CD4-positive, alpha-beta T cell (primary cell): ENCODE measurements at regions not wholly inside any gene's neighbourhood (a gene's known extent, or its start where the extent isn't known, plus 50 kb on each side); places are given as distances from the start of the nearest gene placed in this dataset.

Experiments
- ATAC-seq: fragments of 200-7000 bp; cut with Tn5 transposase; one replicate; pipeline ENCODE4 v1.10.0; 2022; ENCODE audit warnings: mild to moderate bottlenecking; ENCODE audit not compliant: poor library complexity
- CTCF ChIA-PET: fragments of 350-600 bp; sonication (Branson Sonifier 250); formaldehyde crosslinking; loops from one replicate; lab custom pipeline; 2021; ENCODE audit warnings: antibody characterized with exemption, inconsistent platforms; lab: Charles Lee
- POLR2A ChIA-PET: fragments of 350-600 bp; sonication (Branson Sonifier 250); formaldehyde crosslinking; loops from one replicate; lab custom pipeline; 2021; ENCODE audit warnings: antibody characterized with exemption, inconsistent platforms; lab: Charles Lee
- DNase-seq, 14 experiments: peaks; one replicate each; pipeline ENCODE4 v3.0.0-alpha.2; 2013 to 2020; ENCODE audit warnings: mixed read lengths in 2 of 14
- H3K27ac ChIP-seq, 2 donors: one replicate each; pipeline versions ENCODE4 v1.5.1 to v1.7.0; 2013; ENCODE audit warnings: low read length in 2 of 2, low read depth in 1 of 2, mild to moderate bottlenecking in 1 of 2
- H3K27me3 ChIP-seq, 2 experiments: 1 replicate in 1 of 2; 2 replicates in 1 of 2; pipeline versions ENCODE4 v1.6.1 to v1.7.0; 2013; ENCODE audit warnings: low read length in 2 of 2, control low read depth in 1 of 2, mild to moderate bottlenecking in 1 of 2, moderate library complexity in 1 of 2; ENCODE audit not compliant: insufficient read depth in 2 of 2, control insufficient read depth in 1 of 2
- H3K36me3 ChIP-seq: one replicate; pipeline ENCODE4 v1.6.1; 2013; ENCODE audit warnings: low read length, control low read depth; ENCODE audit not compliant: insufficient read depth
- H3K4me1 ChIP-seq: one replicate; pipeline ENCODE4 v1.6.1; 2013; ENCODE audit warnings: low read length, control low read depth; ENCODE audit not compliant: insufficient read depth
- H3K4me3 ChIP-seq: one replicate; pipeline ENCODE4 v1.5.1; 2013; ENCODE audit warnings: mild to moderate bottlenecking, low read length, moderate library complexity
- H3K9me3 ChIP-seq, 2 experiments: 1 replicate in 1 of 2; 2 replicates in 1 of 2; pipeline versions ENCODE4 v1.6.1 to v1.7.0; 2013; ENCODE audit warnings: low read length in 2 of 2, mild to moderate bottlenecking in 2 of 2, control low read depth in 1 of 2, moderate library complexity in 1 of 2; ENCODE audit not compliant: control insufficient read depth in 1 of 2, insufficient read depth in 1 of 2
- H3K27ac Mint-ChIP-seq: one replicate; pipeline ENCODE4 v1.8.0; 2020; ENCODE audit warnings: mixed read lengths
- H3K27me3 Mint-ChIP-seq: one replicate; pipeline ENCODE4 v1.8.0; 2021; ENCODE audit warnings: mixed read lengths
- H3K36me3 Mint-ChIP-seq: one replicate; pipeline ENCODE4 v1.8.0; 2021; ENCODE audit warnings: low read depth, mixed read lengths
- H3K4me1 Mint-ChIP-seq: one replicate; pipeline ENCODE4 v1.8.0; 2021; ENCODE audit warnings: low read depth, mixed read lengths
- H3K4me3 Mint-ChIP-seq: one replicate; pipeline ENCODE4 v1.8.0; 2020; ENCODE audit warnings: mild to moderate bottlenecking, mixed read lengths
- H3K9me3 Mint-ChIP-seq: one replicate; pipeline ENCODE4 v1.8.0; 2020; ENCODE audit warnings: mixed read lengths
- intact Hi-C, 2 experiments: fragments of 100-400 bp; cut with DNase I in 1 of 2; cut with micrococcal nuclease in 1 of 2; formaldehyde crosslinking; loops; one replicate each; pipeline versions ENCODE4 v1.15.1 to v1.9.0; 2023 to 2025; cut with DNase I, micrococcal nuclease
- TF ChIP-seq, protein P1 (sequence below): fragments of 200-600 bp; IDR thresholded peaks from one replicate; pipeline ENCODE4 v1.8.0; 2022; ENCODE audit warnings: antibody characterized with exemption, mild to moderate bottlenecking

DNA sequence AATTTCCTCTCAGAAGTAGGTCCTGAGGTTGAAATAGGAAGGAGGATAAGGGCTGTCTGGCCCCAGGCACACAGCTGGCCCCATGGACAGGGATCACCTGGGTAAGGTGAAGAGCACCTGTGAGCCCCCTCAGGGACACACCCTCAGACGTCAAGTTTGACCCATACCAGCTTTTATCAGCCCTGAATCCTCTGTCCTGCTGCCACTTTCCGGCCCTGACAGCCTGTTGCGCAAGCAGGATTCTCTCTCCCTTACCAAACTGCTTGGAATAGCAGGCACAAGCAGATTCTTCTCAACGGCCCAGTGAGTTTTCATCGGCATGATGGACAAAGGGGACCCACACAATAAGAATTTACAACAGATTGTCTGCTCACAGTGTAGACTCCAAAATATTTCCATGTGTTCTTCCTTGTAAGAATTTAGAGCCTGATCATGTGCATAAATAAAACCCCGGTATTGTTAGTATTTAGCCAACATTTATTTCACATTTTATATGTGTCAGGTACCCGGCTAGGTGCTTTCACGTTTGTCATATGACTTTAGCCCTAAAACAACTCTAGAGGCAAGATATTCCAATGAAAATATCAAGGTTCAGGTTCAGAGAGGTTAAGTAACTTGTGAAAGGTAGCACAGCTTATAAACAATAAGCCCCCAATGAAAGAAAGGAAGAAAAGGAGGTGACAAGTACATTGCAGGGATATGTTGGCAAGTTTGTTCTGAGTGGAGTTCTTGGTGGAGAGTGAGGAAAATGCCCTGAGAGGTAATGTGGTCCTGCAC, 107.2 kb upstream of the KIT start:
- no peak for DNase-seq
- TF ChIP-seq, protein P1, sequence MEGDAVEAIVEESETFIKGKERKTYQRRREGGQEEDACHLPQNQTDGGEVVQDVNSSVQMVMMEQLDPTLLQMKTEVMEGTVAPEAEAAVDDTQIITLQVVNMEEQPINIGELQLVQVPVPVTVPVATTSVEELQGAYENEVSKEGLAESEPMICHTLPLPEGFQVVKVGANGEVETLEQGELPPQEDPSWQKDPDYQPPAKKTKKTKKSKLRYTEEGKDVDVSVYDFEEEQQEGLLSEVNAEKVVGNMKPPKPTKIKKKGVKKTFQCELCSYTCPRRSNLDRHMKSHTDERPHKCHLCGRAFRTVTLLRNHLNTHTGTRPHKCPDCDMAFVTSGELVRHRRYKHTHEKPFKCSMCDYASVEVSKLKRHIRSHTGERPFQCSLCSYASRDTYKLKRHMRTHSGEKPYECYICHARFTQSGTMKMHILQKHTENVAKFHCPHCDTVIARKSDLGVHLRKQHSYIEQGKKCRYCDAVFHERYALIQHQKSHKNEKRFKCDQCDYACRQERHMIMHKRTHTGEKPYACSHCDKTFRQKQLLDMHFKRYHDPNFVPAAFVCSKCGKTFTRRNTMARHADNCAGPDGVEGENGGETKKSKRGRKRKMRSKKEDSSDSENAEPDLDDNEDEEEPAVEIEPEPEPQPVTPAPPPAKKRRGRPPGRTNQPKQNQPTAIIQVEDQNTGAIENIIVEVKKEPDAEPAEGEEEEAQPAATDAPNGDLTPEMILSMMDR, result no peak
- H3K4me3 Mint-ChIP-seq, result no peak overlapping the region
- H3K27me3 Mint-ChIP-seq, result no peaks in the 10 kb centered on the region
- no peak overlapping the region for H3K27ac Mint-ChIP-seq
- ChIA-PET POLR2A (no interaction called here), CTCF (no interaction called here)
- no peaks in the 10 kb centered on the region for H3K4me1 ChIP-seq
- no peaks in the 10 kb centered on the region for H3K4me1 Mint-ChIP-seq
- H3K36me3 Mint-ChIP-seq, result no peaks in the 10 kb centered on the region
- no peak for ATAC-seq
- H3K27me3 ChIP-seq, result no peaks in the 10 kb centered on the region
- H3K9me3 ChIP-seq, result no peaks in the 10 kb centered on the region
- no peaks in the 10 kb centered on the region for H3K9me3 Mint-ChIP-seq
- no peak overlapping the region for H3K4me3 ChIP-seq
- intact Hi-C loops, result no loop called here
- no peaks in the 10 kb centered on the region for H3K36me3 ChIP-seq
- H3K27ac ChIP-seq, result no peak overlapping the region

DNA sequence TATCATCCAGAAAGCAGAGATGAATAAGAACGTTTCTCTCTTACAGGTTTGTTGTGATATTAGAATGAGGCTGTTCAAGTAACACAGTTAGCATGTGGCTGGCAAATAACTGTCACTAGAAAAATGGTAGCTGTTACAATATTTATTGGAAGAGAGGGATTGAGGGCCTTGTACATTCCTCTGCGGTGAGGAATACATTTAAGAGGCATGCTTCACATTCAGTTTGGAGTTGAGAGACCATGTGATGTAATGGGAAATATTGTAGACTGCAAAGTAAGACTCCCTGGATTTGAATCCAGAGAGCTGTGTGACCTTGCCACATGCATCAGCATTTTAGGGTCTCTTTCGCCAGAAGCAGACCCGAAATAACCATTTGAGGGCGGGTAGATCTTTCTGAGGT, 104.8 kb upstream of the KIT start:
- Mint-ChIP-seq H3K27ac (no peak overlapping the region), H3K9me3 (no peaks in the 10 kb centered on the region), H3K4me3 (no peak overlapping the region), H3K36me3 (no peaks in the 10 kb centered on the region), H3K27me3 (no peaks in the 10 kb centered on the region), H3K4me1 (no peaks in the 10 kb centered on the region)
- Histone ChIP-seq H3K27ac (no peak overlapping the region), H3K4me1 (no peaks in the 10 kb centered on the region), H3K4me3 (no peak overlapping the region), H3K27me3 (no peaks in the 10 kb centered on the region), H3K36me3 (no peaks in the 10 kb centered on the region), H3K9me3 (no peaks in the 10 kb centered on the region)
- CTCF ChIA-PET, result no interaction called here
- TF ChIP-seq, protein P1, result no peak
- ATAC-seq, result no peak
- no peak for DNase-seq
- POLR2A ChIA-PET, result no interaction called here
- intact Hi-C loops, result no loop called here

DNA sequence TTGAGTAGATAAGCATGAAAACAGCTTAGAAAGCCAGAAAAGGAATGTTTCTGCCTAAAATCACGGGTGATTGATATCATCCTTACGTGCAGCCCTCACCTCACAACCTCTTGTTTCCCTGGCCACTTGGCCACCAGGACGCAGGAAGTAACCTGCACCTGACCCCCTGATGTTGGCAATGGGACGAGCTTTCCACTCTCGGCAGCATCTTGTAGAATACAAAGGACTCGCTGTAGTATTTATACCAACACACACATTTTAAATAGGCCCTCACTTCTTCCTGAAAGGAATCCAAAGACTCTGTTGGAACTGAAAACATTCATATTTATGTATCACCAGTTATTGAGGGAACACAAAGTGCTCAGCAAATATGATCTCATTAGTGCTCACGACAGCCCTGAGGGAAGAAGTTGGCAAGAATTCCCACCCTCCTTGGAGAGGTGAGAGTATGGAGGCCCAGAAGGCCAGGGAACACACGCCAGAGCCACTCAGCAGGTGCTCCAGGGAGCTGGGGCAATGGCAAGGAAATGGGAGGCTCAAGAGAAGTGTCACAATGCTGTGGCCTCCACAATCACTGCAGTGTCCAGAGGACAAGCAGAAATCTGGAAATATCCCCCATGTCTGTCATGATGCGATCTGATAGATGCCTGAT, 103.3 kb upstream of the KIT start:
- no peak overlapping the region for H3K4me3 ChIP-seq
- ATAC-seq (no peak), DNase-seq (no peak)
- no peaks in the 10 kb centered on the region for H3K27me3 ChIP-seq
- TF ChIP-seq, protein P1, result no peak
- H3K27ac Mint-ChIP-seq, result no peak overlapping the region
- intact Hi-C loops, result no loop called here
- no peaks in the 10 kb centered on the region for H3K9me3 ChIP-seq
- POLR2A ChIA-PET, result no interaction called here
- CTCF ChIA-PET, result no interaction called here
- no peaks in the 10 kb centered on the region for H3K4me1 ChIP-seq
- H3K36me3 ChIP-seq, result no peaks in the 10 kb centered on the region
- H3K4me3 Mint-ChIP-seq, result no peak overlapping the region
- no peak overlapping the region for H3K27ac ChIP-seq
- no peaks in the 10 kb centered on the region for H3K9me3 Mint-ChIP-seq
- no peaks in the 10 kb centered on the region for H3K4me1 Mint-ChIP-seq
- H3K27me3 Mint-ChIP-seq, result peaks cover under 1% of the 10 kb centered on the region
- no peaks in the 10 kb centered on the region for H3K36me3 Mint-ChIP-seq
